EL (cell line): ENCODE measurements at regions not wholly inside any gene's neighbourhood (a gene's known extent, or its start where the extent isn't known, plus 50 kb on each side); places are given as distances from the start of the nearest gene placed in this dataset.

Experiments
- DNase-seq: peaks from one replicate; pipeline ENCODE4 v3.0.0-alpha.2; 2016

GRCh38 chr9:134487066-134487710, 154.4 kb upstream of the COL5A1 start:
- no peak for DNase-seq

GRCh38 chr9:134488331-134489280, 153.0 kb upstream of the COL5A1 start:
- peak; percentile 66 for DNase-seq

- no peak for DNase-seq
Observed at GRCh38 chr9:134489621-134490408, 151.8 kb upstream of the COL5A1 start.

- DNase-seq = no peak
Observed at GRCh38 chr9:134490446-134490845, 151.2 kb upstream of the COL5A1 start.

GRCh38 chr9:134491196-134491835, 150.3 kb upstream of the COL5A1 start:
- DNase-seq = no peak

- DNase-seq = no peak
Observed at GRCh38 chr9:134491856-134492255, 149.7 kb upstream of the COL5A1 start.

- peak; percentile 31 for DNase-seq
Observed at GRCh38 chr9:134492281-134492691, 149.3 kb upstream of the COL5A1 start.

- no peak for DNase-seq
Observed at GRCh38 chr9:134492721-134493460, 148.7 kb upstream of the COL5A1 start.

GRCh38 chr9:134493461-134494272, 147.9 kb upstream of the COL5A1 start:
- no peak for DNase-seq

- no peak for DNase-seq
Observed at GRCh38 chr9:134494273-134494815, 147.3 kb upstream of the COL5A1 start.

- DNase-seq = no peak
Observed at GRCh38 chr9:134494905-134495304, 146.7 kb upstream of the COL5A1 start.

- no peak for DNase-seq
Observed at GRCh38 chr9:134495881-134496412, 145.7 kb upstream of the COL5A1 start.

GRCh38 chr9:134496413-134497282, 145.0 kb upstream of the COL5A1 start:
- peak; percentile 82 for DNase-seq

- DNase-seq = no peak
Observed at GRCh38 chr9:134497283-134497860, 144.2 kb upstream of the COL5A1 start.

GRCh38 chr9:134498814-134499166, 142.8 kb upstream of the COL5A1 start:
- no peak for DNase-seq

GRCh38 chr9:134500931-134501760, 140.5 kb upstream of the COL5A1 start:
- DNase-seq = no peak

GRCh38 chr9:134501761-134502265, 139.8 kb upstream of the COL5A1 start:
- DNase-seq = no peak

- no peak for DNase-seq
Observed at GRCh38 chr9:134502266-134502791, 139.3 kb upstream of the COL5A1 start.
